Tibial nerve (tissue), 3 donors: ENCODE measurements at regions not wholly inside any gene's neighbourhood (a gene's known extent, or its start where the extent isn't known, plus 50 kb on each side); places are given as distances from the start of the nearest gene placed in this dataset.

Experiments used
- POLR2A ChIP-seq, 2 donors: fragments of 450-650 bp; IDR thresholded peaks; one replicate each; pipeline ENCODE4 v1.6.1; 2017; ENCODE audit warnings: antibody characterized with exemption in 2 of 2, mild to moderate bottlenecking in 2 of 2, moderate library complexity in 2 of 2
- TF ChIP-seq, protein P1 (sequence below), 5 experiments: fragments of 200-600 bp in 3 of 5; fragments of 450-650 bp in 2 of 5; sonication (generic) in 3 of 5; IDR thresholded peaks; one replicate each; pipeline ENCODE4 v1.5.1; 2016 to 2019; ENCODE audit warnings: antibody characterized with exemption in 5 of 5, mild to moderate bottlenecking in 3 of 5, moderate library complexity in 2 of 5

DNA sequence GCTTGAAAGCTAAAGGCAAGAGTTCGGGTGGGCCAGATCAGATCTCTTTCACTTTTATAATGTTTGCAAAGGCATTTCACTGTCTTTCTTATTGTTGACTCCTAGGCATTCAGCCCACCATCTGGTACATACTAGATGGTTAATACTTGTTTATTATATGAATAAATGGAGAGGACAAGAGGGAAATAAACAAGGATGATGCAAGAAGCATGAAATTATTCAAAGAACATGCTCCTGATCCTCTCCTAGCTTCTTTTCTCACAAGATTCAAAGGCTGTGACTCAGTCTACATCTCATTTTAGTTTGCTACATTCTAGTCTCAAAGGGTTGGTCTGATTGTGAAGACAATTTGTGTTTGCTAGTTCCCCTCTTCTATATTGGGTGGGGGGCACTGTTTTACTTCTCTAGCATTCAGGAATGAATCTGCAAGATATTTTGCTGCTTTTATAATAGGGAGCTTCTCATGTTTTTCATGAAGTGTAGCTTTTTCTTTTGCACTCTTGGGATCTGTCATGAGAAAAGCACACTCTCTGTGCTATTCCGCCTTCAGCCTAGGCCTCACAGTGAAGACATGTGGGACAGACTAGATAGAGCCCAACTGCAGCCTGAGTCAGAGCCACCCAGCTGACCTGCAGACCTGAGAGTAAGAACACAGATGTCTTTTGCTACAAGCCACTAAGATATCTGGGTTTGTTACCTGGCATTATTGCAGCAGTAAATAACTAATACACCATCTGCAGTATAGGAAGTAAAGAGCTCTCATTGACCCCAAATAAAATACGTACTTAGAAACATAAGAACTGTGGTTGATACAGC, 65.7 kb downstream of the PTHLH start:
- TF ChIP-seq, protein P1, sequence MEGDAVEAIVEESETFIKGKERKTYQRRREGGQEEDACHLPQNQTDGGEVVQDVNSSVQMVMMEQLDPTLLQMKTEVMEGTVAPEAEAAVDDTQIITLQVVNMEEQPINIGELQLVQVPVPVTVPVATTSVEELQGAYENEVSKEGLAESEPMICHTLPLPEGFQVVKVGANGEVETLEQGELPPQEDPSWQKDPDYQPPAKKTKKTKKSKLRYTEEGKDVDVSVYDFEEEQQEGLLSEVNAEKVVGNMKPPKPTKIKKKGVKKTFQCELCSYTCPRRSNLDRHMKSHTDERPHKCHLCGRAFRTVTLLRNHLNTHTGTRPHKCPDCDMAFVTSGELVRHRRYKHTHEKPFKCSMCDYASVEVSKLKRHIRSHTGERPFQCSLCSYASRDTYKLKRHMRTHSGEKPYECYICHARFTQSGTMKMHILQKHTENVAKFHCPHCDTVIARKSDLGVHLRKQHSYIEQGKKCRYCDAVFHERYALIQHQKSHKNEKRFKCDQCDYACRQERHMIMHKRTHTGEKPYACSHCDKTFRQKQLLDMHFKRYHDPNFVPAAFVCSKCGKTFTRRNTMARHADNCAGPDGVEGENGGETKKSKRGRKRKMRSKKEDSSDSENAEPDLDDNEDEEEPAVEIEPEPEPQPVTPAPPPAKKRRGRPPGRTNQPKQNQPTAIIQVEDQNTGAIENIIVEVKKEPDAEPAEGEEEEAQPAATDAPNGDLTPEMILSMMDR (IDR thresholded peaks at IDR 0.05): no peak
- no peak for TF ChIP-seq POLR2A (IDR thresholded peaks at IDR 0.05)
